ENCODE measurements at regions not wholly inside any gene's neighbourhood (a gene's known extent, or its start where the extent isn't known, plus 50 kb on each side); places are given as distances from the start of the nearest gene placed in this dataset.

GRCh38 chr12:46438256-46438655 is 65.7 kb upstream of the SLC38A2 start:
- no peak for DNase-seq
- TF ChIP-seq CTCF (IDR thresholded peaks at IDR 0.05), result no peak
- Mint-ChIP-seq H3K4me3 (no peak overlapping the region), H3K27ac (no peak overlapping the region), H3K9me3 (no peaks in the 10 kb centered on the region), H3K27me3 (ENCODE audit: insufficient read depth) (no peaks in the 10 kb centered on the region; the same call in 1 of the 2 replicates), H3K4me1 (ENCODE audit: low read depth) (peaks cover 60% of the 10 kb centered on the region), H3K36me3 (ENCODE audit: low read depth) (peaks cover 16% of the 10 kb centered on the region)

- Mint-ChIP-seq H3K27me3 (ENCODE audit: insufficient read depth) (no peaks in the 10 kb centered on the region; the same call in 1 of the 2 replicates), H3K4me3 (no peak overlapping the region), H3K9me3 (no peaks in the 10 kb centered on the region), H3K27ac (no peak overlapping the region), H3K36me3 (ENCODE audit: low read depth) (peaks cover 16% of the 10 kb centered on the region), H3K4me1 (ENCODE audit: low read depth) (peaks cover 60% of the 10 kb centered on the region)
- no peak for TF ChIP-seq CTCF (IDR thresholded peaks at IDR 0.05)
- no peak for DNase-seq
Observed at GRCh38 chr12:46437469-46437868, 64.9 kb upstream of the SLC38A2 start.

GRCh38 chr12:46436747-46437146 is 64.2 kb upstream of the SLC38A2 start:
- H3K27me3 Mint-ChIP-seq (ENCODE audit: insufficient read depth), result no peaks in the 10 kb centered on the region; the same call in 1 of the 2 replicates
- TF ChIP-seq CTCF (IDR thresholded peaks at IDR 0.05), result no peak
- DNase-seq, result no peak

GRCh38 chr12:46435625-46436024 is 63.1 kb upstream of the SLC38A2 start:
- no peak for DNase-seq
- H3K27me3 Mint-ChIP-seq (ENCODE audit: insufficient read depth), result no peaks in the 10 kb centered on the region; the same call in 1 of the 2 replicates
- H3K9me3 Mint-ChIP-seq, result no peaks in the 10 kb centered on the region

More at GRCh38 chr12:46436747-46437146, 64.2 kb upstream of the SLC38A2 start:
- no peaks in the 10 kb centered on the region for H3K9me3 Mint-ChIP-seq
- H3K4me3 Mint-ChIP-seq, result no peak overlapping the region
- H3K4me1 Mint-ChIP-seq (ENCODE audit: low read depth), result peaks cover 60% of the 10 kb centered on the region
- H3K27ac Mint-ChIP-seq, result no peak overlapping the region
- peaks cover 16% of the 10 kb centered on the region for H3K36me3 Mint-ChIP-seq (ENCODE audit: low read depth)

GRCh38 chr12:46435029-46435428 is 62.5 kb upstream of the SLC38A2 start:
- Mint-ChIP-seq H3K4me3 (no peak overlapping the region), H3K9me3 (no peaks in the 10 kb centered on the region), H3K27me3 (ENCODE audit: insufficient read depth) (no peaks in the 10 kb centered on the region; the same call in 1 of the 2 replicates), H3K27ac (no peak overlapping the region), H3K36me3 (ENCODE audit: low read depth) (peaks cover 16% of the 10 kb centered on the region), H3K4me1 (ENCODE audit: low read depth) (peaks cover 62% of the 10 kb centered on the region)
- DNase-seq, result no peak
- TF ChIP-seq CTCF (IDR thresholded peaks at IDR 0.05), result no peak

More at GRCh38 chr12:46435625-46436024, 63.1 kb upstream of the SLC38A2 start:
- Mint-ChIP-seq H3K4me1 (ENCODE audit: low read depth) (peaks cover 62% of the 10 kb centered on the region), H3K36me3 (ENCODE audit: low read depth) (peaks cover 16% of the 10 kb centered on the region), H3K4me3 (no peak overlapping the region), H3K27ac (no peak overlapping the region; the same call in 1 of the 2 replicates)
- TF ChIP-seq CTCF (IDR thresholded peaks at IDR 0.05), result no peak

- H3K4me1 Mint-ChIP-seq (ENCODE audit: low read depth), result peaks cover 66% of the 10 kb centered on the region
- DNase-seq, result no peak
- no peak overlapping the region for H3K4me3 Mint-ChIP-seq
- no peaks in the 10 kb centered on the region for H3K9me3 Mint-ChIP-seq
- H3K27ac Mint-ChIP-seq, result peak overlapping the region; percentile 32; the same call in 1 of the 2 replicates
- H3K36me3 Mint-ChIP-seq (ENCODE audit: low read depth), result peaks cover 13% of the 10 kb centered on the region
- no peak for TF ChIP-seq CTCF (IDR thresholded peaks at IDR 0.05)
- no peaks in the 10 kb centered on the region; the same call in 1 of the 2 replicates for H3K27me3 Mint-ChIP-seq (ENCODE audit: insufficient read depth)
Observed at GRCh38 chr12:46433829-46434228, 61.3 kb upstream of the SLC38A2 start.

Data from HFFc6 (cell line).